Fibroblast of villous mesenchyme (primary cell): ENCODE measurements at regions not wholly inside any gene's neighbourhood (a gene's known extent, or its start where the extent isn't known, plus 50 kb on each side); places are given as distances from the start of the nearest gene placed in this dataset.

Experiments used
- DNase-seq: peaks from one replicate; pipeline ENCODE4 v3.0.0-alpha.2; 2010; ENCODE audit warnings: low read depth
- H3K4me3 ChIP-seq: 2 replicates; pipeline ENCODE4 v1.5.1; 2011; ENCODE audit warnings: low read depth, mild to moderate bottlenecking, low read length
- CTCF ChIP-seq: IDR thresholded peaks from 2 replicates; pipeline ENCODE4 v1.5.1; 2012; ENCODE audit warnings: low read depth, mild to moderate bottlenecking, low read length; ENCODE audit not compliant: insufficient read depth

- no peak for TF ChIP-seq CTCF
- DNase-seq = no peak
- no peak overlapping the region for H3K4me3 ChIP-seq
Measured at GRCh38 chr3:72246685-72247084, 461.7 kb upstream of the PROK2 start.

GRCh38 chr3:72245183-72245811 is 460.3 kb upstream of the PROK2 start:
- no peak overlapping the region for H3K4me3 ChIP-seq
- DNase-seq = no peak
- no peak for TF ChIP-seq CTCF

- no peak overlapping the region for H3K4me3 ChIP-seq
- TF ChIP-seq CTCF = no peak
- DNase-seq = no peak
Measured at GRCh38 chr3:72244396-72244795, 459.4 kb upstream of the PROK2 start.

- no peak for DNase-seq
- TF ChIP-seq CTCF = no peak
- no peak overlapping the region for H3K4me3 ChIP-seq
Measured at GRCh38 chr3:72242326-72242725, 457.4 kb upstream of the PROK2 start.

DNA sequence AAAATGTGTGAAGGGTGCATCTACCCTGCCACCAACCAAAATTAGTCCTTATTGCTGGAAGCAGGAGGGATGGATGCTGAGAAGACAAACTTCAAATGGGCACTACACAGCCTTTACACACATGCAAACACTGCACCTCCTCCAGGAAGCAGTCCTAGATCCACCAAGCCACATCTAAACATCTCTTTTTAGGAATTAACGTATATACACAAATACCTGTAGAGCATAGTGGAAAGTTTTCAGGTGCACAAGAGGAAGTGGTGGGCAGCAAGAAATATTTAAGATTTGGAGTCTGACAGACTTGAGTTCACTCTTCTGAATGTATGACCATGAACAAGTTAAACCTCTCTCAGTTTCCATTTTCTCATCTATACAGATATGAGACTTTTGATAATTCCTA is 456.6 kb upstream of the PROK2 start:
- TF ChIP-seq CTCF = no peak
- no peak overlapping the region for H3K4me3 ChIP-seq
- DNase-seq = no peak

GRCh38 chr3:72240531-72240930 is 455.6 kb upstream of the PROK2 start:
- TF ChIP-seq CTCF = no peak
- no peak for DNase-seq
- H3K4me3 ChIP-seq = no peak overlapping the region

DNA sequence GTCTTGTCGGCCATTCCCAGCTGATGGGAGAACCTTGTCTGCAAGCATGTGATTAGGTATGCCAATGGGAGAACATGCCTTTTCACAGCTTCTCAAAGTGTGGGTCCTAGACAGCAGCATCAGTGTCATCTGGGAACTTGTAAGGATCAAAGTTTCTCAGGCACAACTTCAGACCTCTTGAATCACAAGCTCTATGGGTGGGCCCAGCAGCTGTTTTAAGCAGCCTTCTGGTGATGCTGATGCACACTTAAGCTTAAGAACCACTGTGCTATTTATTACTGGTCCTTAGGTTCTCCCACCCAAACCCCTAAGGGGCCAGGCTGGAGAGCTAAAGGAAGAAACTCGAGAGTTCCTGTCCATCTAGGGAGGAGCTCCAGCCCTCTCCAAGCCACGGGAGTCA is 453.9 kb upstream of the PROK2 start:
- no peak for DNase-seq
- no peak for TF ChIP-seq CTCF
- H3K4me3 ChIP-seq = no peak overlapping the region
